NCI-H1092 treated with DMSO at 0.1 percent for 48 hours (cell line): ENCODE measurements at regions not wholly inside any gene's neighbourhood (a gene's known extent, or its start where the extent isn't known, plus 50 kb on each side); places are given as distances from the start of the nearest gene placed in this dataset.

ENCODE experiments used
- DNase-seq: peaks from one replicate; lab custom pipeline; 2025; lab: John Stamatoyannopoulos, UW

- no peak for DNase-seq
Measured at GRCh38 chr11:134644476-134645456, 232.7 kb upstream of the B3GAT1 start.

GRCh38 chr11:134643115-134644012, 231.3 kb upstream of the B3GAT1 start:
- no peak for DNase-seq

- DNase-seq: no peak
Measured at GRCh38 chr11:134642206-134642605, 230.2 kb upstream of the B3GAT1 start.

GRCh38 chr11:134640971-134641968, 229.2 kb upstream of the B3GAT1 start:
- DNase-seq: no peak

GRCh38 chr11:134640536-134640935, 228.5 kb upstream of the B3GAT1 start:
- DNase-seq: no peak

GRCh38 chr11:134639586-134640330, 227.7 kb upstream of the B3GAT1 start:
- DNase-seq: no peak

GRCh38 chr11:134638796-134639430, 226.9 kb upstream of the B3GAT1 start:
- DNase-seq: no peak

GRCh38 chr11:134637091-134638015, 225.3 kb upstream of the B3GAT1 start:
- no peak for DNase-seq

GRCh38 chr11:134636071-134636470, 224.0 kb upstream of the B3GAT1 start:
- no peak for DNase-seq

GRCh38 chr11:134634897-134635831, 223.1 kb upstream of the B3GAT1 start:
- peak; percentile 11 for DNase-seq

- DNase-seq: no peak
Measured at GRCh38 chr11:134633276-134633675, 221.2 kb upstream of the B3GAT1 start.

GRCh38 chr11:134632347-134633119, 220.5 kb upstream of the B3GAT1 start:
- DNase-seq: no peak

- DNase-seq: no peak
Measured at GRCh38 chr11:134630861-134631260, 218.8 kb upstream of the B3GAT1 start.

GRCh38 chr11:134628426-134628825, 216.4 kb upstream of the B3GAT1 start:
- DNase-seq: no peak

- DNase-seq: no peak
Measured at GRCh38 chr11:134626032-134626431, 214.0 kb upstream of the B3GAT1 start.

- DNase-seq: no peak
Measured at GRCh38 chr11:134625631-134626030, 213.6 kb upstream of the B3GAT1 start.

GRCh38 chr11:134625151-134625550, 213.1 kb upstream of the B3GAT1 start:
- DNase-seq: no peak
